Occipital lobe (tissue), 1 donor: ENCODE measurements at regions not wholly inside any gene's neighbourhood (a gene's known extent, or its start where the extent isn't known, plus 50 kb on each side); places are given as distances from the start of the nearest gene placed in this dataset.

ENCODE experiments used
- DNase-seq: peaks from one replicate; lab custom pipeline; 2025; lab: John Stamatoyannopoulos, UW

DNA sequence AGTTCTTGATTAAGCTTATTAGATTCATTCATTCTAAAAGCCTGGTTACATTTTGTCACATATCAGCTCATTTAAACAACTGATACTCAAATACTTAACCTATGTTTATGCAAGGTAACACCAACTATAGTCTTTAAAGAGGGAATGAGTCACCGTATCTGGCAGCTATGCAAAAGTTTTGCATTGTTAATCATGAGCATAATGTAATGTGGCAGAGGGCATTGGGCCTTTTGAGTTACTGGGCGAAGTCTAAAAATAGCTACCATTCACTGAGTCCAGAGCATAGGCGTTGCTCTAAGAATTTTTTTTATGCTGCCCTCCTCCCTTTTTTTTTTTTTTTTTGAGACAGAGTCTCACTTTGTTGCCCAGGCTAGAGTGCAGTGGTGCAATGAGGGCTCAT lies 277.7 kb upstream of the ZNF717 start:
- DNase-seq: no peak

DNA sequence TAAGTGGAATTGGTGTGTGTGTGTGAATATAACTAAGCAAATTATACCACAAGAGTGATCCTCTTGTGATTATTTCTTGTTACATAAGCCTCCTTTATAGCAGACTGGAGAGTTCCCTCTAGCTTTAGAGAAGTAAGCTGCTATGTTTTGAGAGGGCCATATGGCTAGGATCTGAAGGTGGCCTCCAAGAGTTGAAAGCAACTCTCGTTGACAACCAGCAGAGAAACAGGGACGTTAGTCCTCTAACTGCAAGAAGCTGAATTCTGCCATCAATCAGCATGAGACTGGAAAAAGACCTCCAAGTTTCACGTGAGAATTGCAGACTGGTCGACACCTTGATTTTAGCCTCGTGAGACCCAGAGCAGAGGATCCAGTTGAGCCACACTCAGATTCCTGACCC lies 278.5 kb upstream of the ZNF717 start:
- no peak for DNase-seq

DNA sequence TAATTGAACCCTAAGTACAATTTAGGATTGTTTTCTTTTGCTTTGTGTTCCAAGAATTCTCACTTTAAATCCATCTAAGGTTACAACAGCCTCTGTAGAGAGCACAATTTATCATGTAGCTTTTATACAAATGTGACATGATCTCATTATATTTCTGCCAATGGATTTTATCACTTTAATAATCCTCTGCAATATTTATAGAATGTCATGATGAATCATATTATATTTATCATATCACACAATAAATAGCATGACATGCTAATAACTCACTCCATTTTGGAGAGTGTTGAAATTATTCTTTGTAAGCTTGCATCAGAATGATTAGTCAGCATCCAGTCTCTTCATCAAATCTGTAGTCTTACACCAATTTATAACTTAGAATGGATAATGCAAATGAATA lies 280.6 kb upstream of the ZNF717 start:
- no peak for DNase-seq

DNA sequence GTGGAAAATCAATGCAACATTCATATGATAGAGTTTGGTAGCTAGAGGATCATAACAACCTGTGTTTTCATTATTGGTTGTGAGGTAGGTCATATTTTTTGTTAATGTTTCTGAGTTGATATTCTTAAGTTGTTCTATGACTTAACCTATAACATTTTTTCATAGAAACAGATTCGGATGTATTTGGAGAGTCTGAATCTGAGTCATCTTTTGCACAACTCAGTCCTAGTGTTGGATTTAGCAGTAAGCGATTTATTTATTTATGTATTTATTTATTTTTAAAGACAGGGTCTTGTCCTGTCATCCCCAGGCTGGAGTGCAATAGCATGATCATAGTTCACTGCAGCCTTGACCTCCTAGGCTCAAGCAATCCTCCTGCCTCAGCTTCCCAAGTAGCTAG lies 292.8 kb upstream of the ZNF717 start:
- no peak for DNase-seq

DNA sequence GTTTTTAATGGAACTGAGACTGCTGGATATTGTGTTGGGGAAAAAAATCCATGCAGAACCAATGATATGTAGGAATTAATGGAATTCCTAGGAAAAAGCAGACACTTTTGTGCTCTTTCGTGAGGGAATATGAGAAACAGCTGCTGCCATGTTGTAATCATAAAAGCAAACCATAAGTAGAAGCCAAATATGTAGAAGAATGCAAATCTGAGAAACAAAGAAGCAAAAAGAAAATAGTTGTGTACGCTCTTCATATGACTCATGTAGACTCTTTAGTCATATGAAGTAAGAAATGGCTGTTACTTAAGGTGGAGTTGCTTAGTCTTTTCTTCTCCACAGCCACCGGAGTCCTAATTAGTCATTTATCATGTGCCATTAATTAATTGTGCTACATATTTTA lies 298.6 kb upstream of the ZNF717 start:
- DNase-seq: no peak

DNA sequence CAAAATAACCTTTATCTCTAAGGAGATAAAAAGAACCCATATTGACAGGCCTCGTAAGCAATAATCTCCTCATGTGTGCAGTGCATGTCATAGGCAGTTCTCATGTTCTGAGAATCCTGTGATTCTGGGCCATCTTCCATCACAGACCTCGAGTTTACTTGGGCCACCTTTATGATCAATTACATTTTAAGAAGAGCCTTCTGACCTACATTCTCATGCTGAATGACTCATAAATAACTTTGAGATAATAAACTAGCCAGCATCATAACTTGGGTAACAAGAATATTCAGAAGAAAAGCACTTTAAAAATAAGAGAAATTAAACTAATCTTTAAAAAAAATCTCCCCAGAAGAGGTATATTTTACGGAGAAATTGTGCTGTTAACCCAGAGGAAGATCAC lies 310.7 kb upstream of the ZNF717 start:
- no peak for DNase-seq

DNA sequence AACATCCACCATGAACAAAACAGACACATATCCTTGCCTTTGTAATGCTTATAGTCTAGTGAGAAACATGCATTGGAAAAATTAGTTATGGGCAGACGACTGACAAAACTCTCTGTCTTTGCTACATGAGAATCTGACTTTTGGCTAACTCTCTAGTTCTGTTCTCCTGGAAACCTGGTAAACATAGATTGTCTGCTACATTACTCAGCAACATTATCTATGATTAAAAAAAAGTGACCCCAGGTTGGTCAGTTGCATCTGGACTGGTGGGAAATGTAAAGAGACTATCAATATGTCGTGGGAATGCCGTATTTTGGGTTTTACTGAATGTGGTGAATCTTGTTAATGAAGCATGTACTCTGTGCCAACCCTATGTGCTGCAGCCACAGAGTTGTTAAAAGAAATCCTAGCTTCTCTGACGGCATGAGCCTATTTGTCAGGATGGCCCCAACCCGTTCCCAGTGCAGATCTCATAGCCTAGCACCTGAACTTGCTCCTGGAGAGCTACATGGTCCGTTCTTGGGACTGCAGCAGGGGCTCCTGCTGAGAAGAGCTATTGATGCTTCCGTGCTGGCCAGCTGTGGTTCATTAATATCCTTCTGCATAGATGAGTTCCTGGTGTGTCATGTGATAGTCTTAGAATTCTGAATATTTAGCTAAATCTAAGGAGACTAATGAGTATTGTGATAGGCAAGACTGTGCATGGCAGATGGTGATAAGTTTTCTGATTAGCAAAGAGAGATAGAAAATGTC lies 311.7 kb upstream of the ZNF717 start:
- no peak for DNase-seq

DNA sequence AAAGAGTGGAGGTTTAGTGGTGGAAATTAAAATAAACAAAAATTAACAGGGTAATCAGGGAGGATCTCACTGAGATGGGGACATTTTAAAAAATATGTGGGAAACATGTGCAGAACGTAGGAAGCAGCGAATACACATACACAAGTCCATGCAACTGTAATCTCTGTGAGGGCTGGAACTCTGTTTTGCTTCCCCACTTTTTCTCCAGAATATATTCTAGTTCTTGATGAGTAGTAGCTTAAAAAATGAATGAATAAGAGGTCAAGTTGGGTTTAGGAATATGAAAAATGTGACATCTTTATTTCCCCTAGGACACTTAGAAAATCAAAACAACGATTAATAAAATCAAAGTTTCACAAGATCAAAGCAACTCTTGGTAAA lies 312.2 kb upstream of the ZNF717 start:
- no peak for DNase-seq

DNA sequence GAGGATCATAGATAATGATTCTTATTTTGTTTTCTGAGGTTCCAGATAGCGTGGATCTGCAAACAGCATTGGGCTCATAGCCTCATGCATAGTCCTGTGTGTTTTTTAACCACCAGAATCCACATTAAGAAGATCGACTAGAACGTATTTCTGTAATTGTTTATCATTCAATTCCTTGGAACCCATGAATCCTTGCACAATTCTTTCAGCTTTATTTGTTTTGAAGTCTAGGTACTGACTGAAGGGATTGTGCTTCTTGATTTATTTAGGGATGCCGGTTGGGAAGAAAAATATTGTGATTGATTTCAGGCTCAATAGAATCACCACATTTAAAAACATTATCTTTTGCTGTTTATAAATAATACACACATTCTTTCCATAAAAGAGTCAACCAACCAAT lies 314.6 kb upstream of the ZNF717 start:
- DNase-seq: no peak

DNA sequence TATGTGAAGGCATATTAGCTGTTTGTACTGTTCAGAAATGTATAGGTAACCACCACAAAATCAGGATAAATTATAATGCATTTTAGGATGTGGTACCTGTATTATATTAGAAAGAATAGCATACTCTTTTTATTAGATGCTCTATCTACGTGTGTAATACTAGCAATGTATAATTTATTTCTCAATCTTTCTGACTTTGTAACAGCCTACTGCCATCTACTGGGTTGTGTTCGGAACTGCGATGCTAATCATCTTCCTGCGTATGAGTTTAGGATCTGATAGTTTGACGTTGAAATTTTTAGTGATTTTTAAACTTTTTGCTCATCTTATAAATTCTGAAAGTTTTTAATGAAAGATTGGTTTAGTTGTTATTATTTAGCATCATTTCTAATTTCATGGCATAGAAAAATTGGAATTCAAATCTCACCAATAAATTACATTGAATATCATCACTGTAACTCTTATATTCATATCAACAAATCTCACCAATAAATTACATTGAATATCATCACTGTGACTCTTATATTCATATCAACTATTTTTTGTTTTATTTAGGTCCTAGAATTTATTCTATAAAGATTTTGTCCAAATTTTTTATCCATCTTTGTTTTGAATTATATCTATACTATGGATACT lies 322.7 kb upstream of the ZNF717 start:
- DNase-seq: no peak

DNA sequence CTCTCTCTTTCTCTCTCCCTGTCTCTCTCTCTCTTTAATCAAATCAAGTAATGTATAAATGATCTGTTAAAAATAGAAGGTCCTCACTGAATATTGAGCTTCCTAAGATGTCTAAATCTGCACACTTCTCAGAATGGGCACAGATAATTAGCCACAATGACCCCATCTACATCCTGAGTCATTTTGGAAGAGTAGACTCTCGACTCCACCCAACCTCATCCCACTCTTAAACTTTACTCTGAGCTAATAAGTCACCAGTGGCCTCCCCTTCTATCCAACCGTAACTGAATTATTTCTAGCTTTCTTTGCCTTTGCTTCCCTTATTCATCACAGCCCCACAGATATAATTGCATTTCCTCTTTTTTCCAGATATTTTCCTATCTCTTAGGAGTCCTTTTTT lies 326.5 kb upstream of the ZNF717 start:
- no peak for DNase-seq

DNA sequence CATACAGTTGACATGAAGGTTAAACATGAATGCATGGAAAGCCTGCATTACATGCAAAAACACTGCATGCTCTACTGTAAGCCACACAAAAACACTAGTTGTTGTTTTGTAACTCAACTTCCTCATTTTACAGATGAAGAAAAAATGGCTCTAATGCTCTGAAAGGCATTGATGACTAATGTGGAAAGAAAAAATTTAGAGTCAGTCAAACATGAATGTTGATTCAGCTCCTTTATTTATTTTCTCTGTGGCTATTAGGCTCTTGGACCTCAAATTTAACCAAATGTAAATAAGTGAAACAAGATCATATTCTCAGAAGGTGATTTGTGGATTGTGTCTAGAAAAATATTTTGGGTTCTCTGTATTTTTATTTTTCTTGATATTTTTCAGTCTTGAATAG lies 336.7 kb upstream of the ZNF717 start:
- DNase-seq: no peak

DNA sequence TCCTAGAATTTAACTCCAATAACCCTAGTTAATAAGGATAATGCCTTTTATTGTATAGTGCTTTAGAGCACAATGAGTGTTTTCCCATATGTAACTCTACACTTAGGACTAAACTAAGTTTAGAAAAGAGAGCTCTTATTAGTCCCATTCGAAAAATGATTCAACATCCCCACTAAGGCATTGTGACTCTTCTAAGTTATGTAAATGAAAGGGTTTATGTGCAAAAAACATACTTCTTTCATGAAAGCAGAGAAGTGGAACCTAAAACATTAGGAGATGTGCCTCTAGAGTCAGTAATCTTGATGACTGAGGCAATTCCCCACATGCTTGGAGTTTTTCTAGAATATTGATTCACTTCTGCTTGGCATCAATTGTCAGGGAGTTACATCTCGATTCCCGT lies 344.1 kb upstream of the ZNF717 start:
- DNase-seq: no peak

DNA sequence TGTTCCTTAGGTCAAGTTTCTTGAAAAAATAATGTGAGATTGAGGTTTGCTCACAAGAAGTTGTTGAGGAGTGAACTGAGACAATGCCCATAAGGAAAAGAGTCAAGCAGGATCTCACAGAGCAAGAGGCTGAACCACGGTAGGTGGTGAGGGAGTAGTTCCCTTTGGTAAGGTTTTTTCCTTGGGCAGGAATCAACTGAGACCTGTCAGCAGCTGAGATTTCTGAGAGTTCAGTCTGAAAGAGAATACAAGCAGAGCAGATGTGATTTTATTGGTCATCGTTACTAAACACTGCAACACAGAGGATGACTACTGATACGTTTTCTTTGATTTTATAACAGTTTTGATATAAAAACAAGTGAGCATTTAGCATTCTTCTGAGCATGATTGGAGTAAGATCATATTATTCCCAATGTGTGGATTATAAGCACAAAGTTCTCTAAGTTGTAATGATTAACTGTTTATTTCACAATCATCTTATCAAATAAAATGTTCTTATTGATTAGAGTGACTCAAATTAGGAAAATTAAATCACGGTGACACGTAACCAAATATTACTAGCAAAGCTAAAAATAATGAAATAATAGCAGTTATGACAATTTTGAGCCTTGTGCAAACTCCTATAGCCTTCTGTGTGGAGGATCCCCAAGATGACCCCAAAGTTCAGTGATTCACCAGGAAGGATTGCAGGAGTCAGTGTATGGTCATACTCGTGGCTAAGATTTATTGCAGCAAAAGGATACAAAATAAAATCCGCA lies 346.2 kb upstream of the ZNF717 start:
- no peak for DNase-seq

DNA sequence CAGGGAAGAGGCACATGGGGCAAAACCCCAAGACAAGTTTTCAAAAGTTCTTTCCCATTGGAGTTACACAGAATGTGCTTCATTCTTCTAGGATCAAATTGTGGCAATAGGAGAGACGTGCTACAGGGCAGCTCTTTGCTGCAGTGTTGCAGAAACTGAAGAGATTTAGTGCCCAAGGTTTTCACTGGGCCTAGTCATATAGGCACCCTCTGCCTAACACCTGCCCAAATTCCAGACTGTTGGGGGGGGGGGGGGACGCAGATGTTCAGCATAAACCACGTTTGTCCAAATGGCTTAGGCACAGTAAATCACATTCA lies 346.8 kb upstream of the ZNF717 start:
- no peak for DNase-seq

DNA sequence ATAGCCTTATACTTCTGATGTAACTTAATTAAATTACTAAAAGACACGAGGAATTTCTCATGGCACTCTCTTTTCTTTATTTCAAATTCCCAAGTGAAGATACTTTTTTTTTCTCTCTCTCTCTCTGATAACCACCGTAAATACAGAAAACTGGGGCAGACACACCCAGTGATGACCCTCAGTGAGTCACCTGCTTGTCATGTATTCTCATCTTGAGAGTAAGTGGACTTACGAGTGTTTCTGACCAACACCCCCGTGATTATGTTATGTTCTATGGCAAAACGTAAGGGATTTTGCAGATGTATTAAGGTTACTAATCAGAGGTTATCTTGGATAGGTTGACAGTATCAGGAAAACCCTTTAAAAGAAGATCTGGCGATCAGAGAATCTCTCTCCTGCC lies 348.8 kb upstream of the ZNF717 start:
- DNase-seq: no peak

DNA sequence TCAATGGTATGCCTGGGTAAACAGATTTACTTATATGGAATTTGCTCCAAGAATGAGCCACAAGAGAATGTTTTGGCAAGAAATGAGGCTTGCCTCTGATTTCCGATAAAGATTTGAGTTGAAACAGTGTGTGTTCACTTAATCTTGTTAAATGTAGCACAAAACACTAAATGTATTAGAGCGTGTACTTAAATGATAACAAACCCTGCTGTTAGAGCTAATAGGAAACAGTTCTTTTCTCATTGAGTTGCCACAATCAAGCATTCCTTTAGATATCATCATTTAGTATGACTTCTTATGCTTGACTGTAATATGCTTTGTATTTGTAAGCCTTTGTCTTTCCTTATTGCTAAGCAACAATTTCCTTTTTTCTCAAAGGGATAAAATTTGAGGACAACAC lies 353.6 kb upstream of the ZNF717 start:
- DNase-seq: no peak

DNA sequence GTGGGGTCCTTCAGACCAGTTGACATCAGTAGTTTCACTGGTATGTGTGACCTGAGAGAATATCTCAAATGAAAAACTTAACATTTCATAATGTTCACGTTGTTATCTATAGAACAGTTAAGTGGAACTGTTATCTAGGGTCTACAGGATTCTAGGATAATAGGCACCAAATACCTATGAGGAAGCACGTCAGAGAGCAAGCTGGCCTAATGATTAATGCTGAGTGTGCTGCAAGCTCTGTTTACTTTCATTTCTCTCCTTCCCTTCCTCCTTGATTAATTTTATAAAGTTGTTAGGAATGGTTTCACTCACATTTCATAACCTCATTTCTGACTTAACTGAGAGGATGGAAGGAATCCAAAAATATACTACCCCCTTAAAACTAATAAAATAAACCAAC lies 362.5 kb upstream of the ZNF717 start:
- no peak for DNase-seq

DNA sequence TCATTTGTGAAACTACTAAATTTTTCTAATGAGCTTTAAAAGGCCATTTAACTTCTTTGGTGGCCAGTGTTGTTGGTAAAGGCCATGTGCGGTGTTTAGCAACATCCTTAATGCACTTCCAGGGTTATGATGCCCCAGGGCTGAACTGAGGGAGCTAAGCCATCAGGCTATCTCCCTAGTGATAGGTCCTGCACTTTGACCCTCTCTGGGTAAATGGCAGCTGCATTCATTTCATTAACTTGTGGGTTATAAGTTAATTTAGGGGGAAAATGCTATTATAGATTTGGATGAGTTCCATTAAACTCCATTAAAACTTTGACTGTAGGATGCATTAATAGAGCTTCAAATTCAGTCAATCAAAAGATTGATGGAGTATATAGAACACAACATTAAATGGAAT lies 366.7 kb upstream of the ZNF717 start:
- no peak for DNase-seq

DNA sequence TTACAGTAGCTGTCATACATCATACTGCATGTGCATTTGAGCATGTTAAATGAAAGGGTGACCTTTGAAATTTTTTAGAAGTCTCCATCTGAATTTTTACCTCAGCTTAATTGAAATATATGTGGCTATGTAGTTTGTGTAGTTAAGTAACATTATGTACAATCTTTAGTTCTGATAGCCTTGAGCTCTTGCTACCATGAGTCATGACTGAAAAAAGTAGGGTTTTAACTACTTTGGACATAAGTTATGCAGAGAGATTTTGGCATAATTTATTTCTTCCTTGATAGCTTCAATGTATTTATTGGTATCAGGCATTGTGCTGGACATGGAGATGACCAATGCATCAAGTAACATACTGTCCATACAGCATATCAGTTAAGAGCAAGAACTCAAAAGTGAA lies 376.5 kb upstream of the ZNF717 start:
- DNase-seq: no peak

DNA sequence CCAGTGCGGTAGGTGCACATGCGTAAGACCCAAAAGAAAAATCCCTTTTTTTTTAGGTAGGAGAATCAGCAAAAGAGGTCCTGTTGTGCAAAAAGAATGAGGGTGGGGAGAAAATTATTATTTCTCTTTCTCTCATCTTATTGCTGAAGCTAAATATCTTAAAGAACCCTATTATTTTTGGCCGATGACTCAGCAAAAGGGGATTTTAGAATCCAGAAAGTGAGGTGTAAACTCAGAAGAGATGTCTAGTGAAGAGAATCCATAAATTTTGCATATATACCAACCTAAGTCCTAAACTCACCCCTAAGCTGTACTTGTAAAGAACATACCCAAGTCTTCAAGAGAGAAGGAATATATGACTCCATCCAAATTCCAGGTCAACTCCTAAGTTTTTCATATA lies 386.3 kb upstream of the ZNF717 start:
- no peak for DNase-seq

DNA sequence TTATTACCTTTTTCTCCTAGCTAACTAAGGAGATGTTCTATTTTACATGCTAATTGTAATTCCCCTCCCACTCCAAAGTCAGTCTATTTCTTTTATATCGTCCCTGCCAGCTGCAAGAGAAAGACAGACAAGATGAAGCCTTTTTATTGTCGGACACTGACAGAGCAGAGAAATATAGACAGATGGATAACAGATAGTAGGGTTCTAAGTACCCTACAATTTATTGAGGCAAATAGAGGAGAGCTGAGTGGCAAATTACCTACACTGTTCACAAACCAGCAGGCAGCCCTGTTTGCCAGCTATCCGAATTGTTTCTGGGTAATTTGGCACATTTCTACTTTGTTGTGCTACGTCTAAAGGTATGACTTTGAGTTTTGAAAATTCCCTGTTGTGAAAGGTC lies 392.3 kb upstream of the ZNF717 start:
- DNase-seq: no peak

DNA sequence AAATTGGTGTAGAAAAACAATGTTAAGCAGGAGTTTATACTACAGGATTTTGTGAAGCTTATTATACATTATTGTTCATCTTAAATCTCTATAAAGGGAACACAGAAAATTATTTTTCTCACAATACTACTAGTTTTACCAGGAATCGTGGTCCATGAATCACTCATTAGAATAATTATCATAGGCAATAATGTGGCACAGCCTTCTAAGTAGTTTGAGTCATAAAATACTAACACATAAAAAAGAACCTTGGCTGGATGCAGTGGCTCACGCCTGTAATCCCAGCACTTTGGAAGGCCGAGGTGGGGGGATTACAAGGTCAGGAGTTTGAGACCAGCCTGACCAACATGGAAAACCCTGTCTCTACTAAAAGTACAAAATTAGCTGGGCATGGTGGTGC lies 393.1 kb upstream of the ZNF717 start:
- DNase-seq: no peak
